Spleen (tissue), 7 donors: ENCODE measurements at regions not wholly inside any gene's neighbourhood (a gene's known extent, or its start where the extent isn't known, plus 50 kb on each side); places are given as distances from the start of the nearest gene placed in this dataset.

ENCODE experiments used
- CTCF ChIP-seq, 11 experiments: fragments of 200-600 bp in 7 of 11; fragments of 450-650 bp in 4 of 11; sonication (generic) in 4 of 11; IDR thresholded peaks in 8 of 11; conservative IDR thresholded peaks in 3 of 11; 1 replicate in 7 of 11; 2 replicates in 4 of 11; pipeline versions ENCODE4 v1.4.0 to v1.8.0; 2016 to 2021; ENCODE audit warnings: antibody characterized with exemption in 11 of 11, inconsistent platforms in 4 of 11, mild to moderate bottlenecking in 1 of 11
- POLR2A ChIP-seq, 3 donors: fragments of 450-650 bp; IDR thresholded peaks; one replicate each; pipeline ENCODE4 v1.5.1; 2017; ENCODE audit warnings: antibody characterized with exemption in 3 of 3, mild to moderate bottlenecking in 1 of 3
- donor health status: DM: no; HTN: no; CAD: no; lungs with moderate emphysema.
- donor health status: DM: no; HTN: no; CAD: no.
- donor health status: DM: no; HTN: no; CAD: no.

- TF ChIP-seq CTCF (IDR thresholded peaks at IDR 0.05 in 8 of 11, conservative IDR thresholded peaks at IDR 0.05 in 3 of 11) = no peak
- TF ChIP-seq POLR2A (IDR thresholded peaks at IDR 0.05) = no peak
These were observed 261.2 kb upstream of the CLINT1 start for GRCh38 chr5:158119961-158120723.
